Epithelial cell of proximal tubule (primary cell): ENCODE measurements at regions not wholly inside any gene's neighbourhood (a gene's known extent, or its start where the extent isn't known, plus 50 kb on each side); places are given as distances from the start of the nearest gene placed in this dataset.

ENCODE experiments used
- DNase-seq: peaks from one replicate; pipeline ENCODE4 v3.0.0-alpha.2; 2011; ENCODE audit warnings: low read depth
- H3K4me3 ChIP-seq: 2 replicates; pipeline ENCODE4 v1.5.1; 2011; ENCODE audit warnings: low read depth, mild to moderate bottlenecking, low read length
- CTCF ChIP-seq: conservative IDR thresholded peaks from 2 replicates; pipeline ENCODE4 v1.5.1; 2012; ENCODE audit warnings: low read depth, mild to moderate bottlenecking, low read length

DNA sequence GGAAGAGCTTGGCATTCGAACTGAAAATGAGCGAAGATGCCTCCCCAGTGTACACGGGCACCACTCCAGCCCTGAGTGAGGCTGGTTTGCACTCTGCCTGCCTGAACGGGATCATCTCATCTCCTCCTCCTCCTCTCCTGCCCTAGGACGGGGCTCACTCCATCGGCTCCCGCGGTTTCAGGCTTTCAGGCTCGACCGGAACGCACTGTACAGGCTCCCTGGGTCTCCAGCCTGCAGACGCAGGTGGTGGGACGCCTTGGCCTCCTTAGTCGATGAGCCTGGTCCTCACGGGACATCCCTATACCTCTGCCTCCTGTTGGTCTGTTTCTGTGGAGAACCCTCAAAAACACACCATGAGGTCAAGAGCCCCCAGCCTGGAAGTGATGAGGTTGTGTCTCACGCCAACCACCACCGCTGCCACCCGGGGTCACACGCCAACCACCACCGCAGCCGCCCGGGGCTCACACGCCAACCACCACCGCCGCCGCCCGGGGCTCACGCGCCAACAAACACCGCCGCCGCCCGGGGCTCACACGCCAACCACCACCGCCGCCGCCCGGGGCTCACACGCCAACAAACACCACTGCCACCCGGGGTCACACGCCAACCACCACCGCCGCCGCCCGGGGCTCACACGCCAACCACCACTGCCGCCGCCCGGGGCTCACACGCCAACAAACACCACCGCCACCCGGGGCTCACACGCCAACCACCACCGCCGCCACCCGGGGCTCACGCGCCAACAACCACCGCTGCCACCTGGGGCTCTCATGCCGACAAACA is 56.3 kb downstream of the FOXL3 start:
- DNase-seq, result no peak
- no peak overlapping the region for H3K4me3 ChIP-seq
- TF ChIP-seq CTCF, result no peak

- no peak overlapping the region for H3K4me3 ChIP-seq
- TF ChIP-seq CTCF, result no peak
- DNase-seq, result no peak
Observed at GRCh38 chr7:347001-347590, 57.1 kb downstream of the FOXL3 start.

DNA sequence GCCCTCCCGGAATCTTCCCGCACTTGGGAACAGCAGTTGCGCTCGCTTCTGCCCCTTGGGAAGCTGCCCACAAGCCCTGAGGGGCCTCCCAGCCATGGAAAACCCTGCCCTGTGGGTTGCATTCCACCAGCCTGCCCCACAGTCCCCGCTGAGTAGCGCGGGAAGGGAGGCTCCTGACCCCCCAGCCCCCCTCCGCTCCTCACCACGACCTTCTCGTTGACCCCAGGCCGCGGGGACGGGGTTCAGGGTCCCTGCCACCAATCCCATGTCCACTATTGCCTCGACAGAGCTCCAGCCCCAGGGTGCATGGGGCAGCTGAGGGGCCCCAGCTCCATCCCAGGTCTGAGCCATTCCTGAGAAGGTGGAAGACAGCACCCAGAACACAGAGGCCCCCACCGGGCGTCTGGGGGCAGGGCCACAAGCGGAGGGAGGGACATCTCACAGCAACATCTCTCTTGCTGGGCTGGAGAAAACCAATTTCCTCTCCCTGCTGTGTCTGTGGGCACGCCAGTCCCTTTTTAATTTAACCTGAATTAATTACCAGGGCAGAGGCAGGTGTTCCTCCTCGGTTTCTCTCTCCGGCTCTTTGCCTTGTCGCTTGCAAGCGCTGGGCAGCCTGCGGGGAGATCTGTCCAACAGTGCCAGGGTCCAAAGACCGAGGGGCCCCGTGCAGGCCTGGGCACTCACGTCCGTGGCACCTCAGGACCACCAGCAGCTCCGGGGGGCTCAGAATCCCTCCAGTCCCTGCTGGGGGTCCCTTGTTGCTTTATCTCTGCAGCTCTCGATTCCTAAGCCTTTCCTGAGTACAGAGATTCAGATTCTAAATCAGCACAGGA is 57.9 kb downstream of the FOXL3 start:
- no peak overlapping the region for H3K4me3 ChIP-seq
- DNase-seq, result no peak
- no peak for TF ChIP-seq CTCF

DNA sequence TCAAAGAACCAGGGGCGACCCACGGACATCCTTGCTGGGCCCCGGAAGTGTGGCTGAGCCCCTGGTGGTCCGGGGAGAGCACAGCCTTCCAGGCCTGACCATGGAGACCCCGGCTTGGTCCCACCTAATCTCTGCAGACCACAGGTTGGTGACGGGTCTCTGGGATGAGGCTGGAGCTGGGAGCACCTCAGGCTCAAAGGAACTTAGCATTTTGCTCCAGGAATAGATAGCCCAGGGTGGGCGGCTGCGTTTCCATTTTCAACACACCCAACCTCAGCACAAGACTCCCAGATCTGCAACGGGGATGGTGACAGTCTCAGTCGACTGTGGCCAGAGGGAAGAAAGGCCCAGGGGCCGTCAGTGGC is 58.5 kb downstream of the FOXL3 start:
- H3K4me3 ChIP-seq, result no peak overlapping the region
- DNase-seq, result no peak
- no peak for TF ChIP-seq CTCF

GRCh38 chr7:348962-349743 is 59.2 kb downstream of the FOXL3 start:
- no peak overlapping the region for H3K4me3 ChIP-seq
- no peak for TF ChIP-seq CTCF
- DNase-seq, result no peak

- TF ChIP-seq CTCF, result no peak
- DNase-seq, result no peak
- H3K4me3 ChIP-seq, result no peak overlapping the region
Observed at GRCh38 chr7:351256-351655, 61.3 kb downstream of the FOXL3 start.
